HEK293 (cell line): ENCODE measurements at regions not wholly inside any gene's neighbourhood (a gene's known extent, or its start where the extent isn't known, plus 50 kb on each side); places are given as distances from the start of the nearest gene placed in this dataset.

Experiments used
- CTCF ChIA-PET: fragments of 350-600 bp; formaldehyde crosslinking; extraction: SDS; loops from one replicate; lab custom pipeline; 2021; ENCODE audit warnings: antibody characterized with exemption; lab: Yijun Ruan, JAX
- POLR2A ChIA-PET: fragments of 300-600 bp; formaldehyde crosslinking; extraction: SDS; loops from one replicate; lab custom pipeline; 2020; ENCODE audit warnings: antibody characterized with exemption, inconsistent platforms; lab: Yijun Ruan, JAX
- H3K27ac ChIP-seq: fragments of 200-500 bp; sonication (Bioruptor generic); 2 replicates; pipeline ENCODE4 v1.5.1; 2014; ENCODE audit warnings: low read depth, low read length, control low read depth, inconsistent platforms; ENCODE audit errors: extremely low read depth
- H3K36me3 ChIP-seq, 2 experiments: fragments of 200-500 bp in 1 of 2; sonication (Bioruptor generic) in 1 of 2; 1 replicate in 1 of 2; 2 replicates in 1 of 2; pipeline ENCODE4 v1.5.1; 2014 to 2017; ENCODE audit warnings: inconsistent platforms in 2 of 2, low read length in 2 of 2; ENCODE audit not compliant: control insufficient read depth in 2 of 2, insufficient read depth in 1 of 2
- H3K4me1 ChIP-seq: fragments of 200-500 bp; sonication (Bioruptor generic); 2 replicates; pipeline ENCODE4 v1.5.1; 2014; ENCODE audit warnings: mild to moderate bottlenecking, low read length, inconsistent platforms; ENCODE audit not compliant: control insufficient read depth, insufficient read depth
- H3K4me3 ChIP-seq: 2 replicates; pipeline ENCODE4 v1.5.1; 2011; ENCODE audit warnings: low read depth, mild to moderate bottlenecking, control low read depth, low read length, moderate library complexity
- H3K9me3 ChIP-seq: fragments of 200-500 bp; sonication (Bioruptor generic); 2 replicates; pipeline ENCODE4 v1.5.1; 2014; ENCODE audit warnings: low read depth, low read length, inconsistent platforms; ENCODE audit not compliant: control insufficient read depth, insufficient read depth
- HOXA7 ChIP-seq: sonication (generic); formaldehyde crosslinking; IDR thresholded peaks from 2 replicates; pipeline ENCODE4 v1.8.1; 2022; ENCODE audit warnings: missing genetic modification reagents, borderline replicate concordance
- KLF16 ChIP-seq: fragments of 450-650 bp; formaldehyde crosslinking; IDR thresholded peaks from 2 replicates; pipeline ENCODE4 v1.5.1; 2017; ENCODE audit warnings: missing biosample characterization, missing genetic modification characterization
- MEIS1 ChIP-seq: sonication (generic); formaldehyde crosslinking; IDR thresholded peaks from 2 replicates; pipeline ENCODE4 v1.8.1; 2022; ENCODE audit warnings: missing genetic modification reagents, mild to moderate bottlenecking, borderline replicate concordance
- RBAK ChIP-seq: fragments of 450-650 bp; formaldehyde crosslinking; IDR thresholded peaks from 2 replicates; pipeline ENCODE4 v1.5.1; 2016; ENCODE audit warnings: missing biosample characterization, missing genetic modification characterization
- SALL2 ChIP-seq: fragments of 450-650 bp; formaldehyde crosslinking; IDR thresholded peaks from 2 replicates; pipeline ENCODE4 v1.5.0; 2017; ENCODE audit warnings: missing biosample characterization, mild to moderate bottlenecking, missing genetic modification characterization, borderline replicate concordance
- ZNF174 ChIP-seq: fragments of 450-650 bp; formaldehyde crosslinking; IDR thresholded peaks from 2 replicates; pipeline ENCODE4 v1.5.0; 2017; ENCODE audit warnings: missing biosample characterization, mild to moderate bottlenecking, missing genetic modification characterization
- ZNF292 ChIP-seq: fragments of 450-650 bp; formaldehyde crosslinking; IDR thresholded peaks from 2 replicates; pipeline ENCODE4 v1.5.1; 2016; ENCODE audit warnings: low read depth, missing biosample characterization, missing genetic modification characterization, borderline replicate concordance
- ZNF324 ChIP-seq: fragments of 450-650 bp; formaldehyde crosslinking; IDR thresholded peaks from 2 replicates; pipeline ENCODE4 v1.5.1; 2016; ENCODE audit warnings: missing biosample characterization, missing genetic modification characterization
- ZNF585B ChIP-seq: fragments of 450-650 bp; formaldehyde crosslinking; IDR thresholded peaks from 2 replicates; pipeline ENCODE4 v1.5.1; 2016; ENCODE audit warnings: missing biosample characterization, missing genetic modification characterization
- ZNF600 ChIP-seq: fragments of 450-650 bp; formaldehyde crosslinking; IDR thresholded peaks from 2 replicates; pipeline ENCODE4 v1.5.1; 2016; ENCODE audit warnings: missing biosample characterization, missing genetic modification characterization
- ZNF623 ChIP-seq: fragments of 450-650 bp; formaldehyde crosslinking; IDR thresholded peaks from 2 replicates; pipeline ENCODE4 v1.5.1; 2016; ENCODE audit warnings: missing biosample characterization, missing genetic modification characterization
- ZNF629 ChIP-seq: fragments of 450-650 bp; formaldehyde crosslinking; IDR thresholded peaks from 2 replicates; pipeline ENCODE4 v1.5.1; 2017; ENCODE audit warnings: missing biosample characterization, missing genetic modification characterization
- ZNF654 ChIP-seq: fragments of 450-650 bp; formaldehyde crosslinking; IDR thresholded peaks from 2 replicates; pipeline ENCODE4 v1.5.1; 2016; ENCODE audit warnings: low read depth, missing biosample characterization, missing genetic modification characterization
- ZNF830 ChIP-seq: fragments of 450-650 bp; IDR thresholded peaks from 2 replicates; pipeline ENCODE4 v1.5.0; 2018; ENCODE audit warnings: missing biosample characterization, missing genetic modification characterization, low read depth, mild to moderate bottlenecking, moderate library complexity
- ZNF843 ChIP-seq: fragments of 450-650 bp; formaldehyde crosslinking; IDR thresholded peaks from 2 replicates; pipeline ENCODE4 v1.5.1; 2016; ENCODE audit warnings: missing biosample characterization, missing genetic modification characterization
- TF ChIP-seq, protein P1 (sequence below): fragments of 450-650 bp; formaldehyde crosslinking; IDR thresholded peaks from 2 replicates; pipeline ENCODE4 v1.5.1; 2016; ENCODE audit warnings: missing biosample characterization, missing genetic modification characterization, borderline replicate concordance
- TF ChIP-seq, protein P2 (sequence below): fragments of 450-650 bp; formaldehyde crosslinking; IDR thresholded peaks from 2 replicates; pipeline ENCODE4 v1.5.1; 2017; ENCODE audit warnings: missing biosample characterization, missing genetic modification characterization
- TF ChIP-seq, protein P3 (sequence below): fragments of 450-650 bp; formaldehyde crosslinking; IDR thresholded peaks from 2 replicates; pipeline ENCODE4 v1.5.1; 2016; ENCODE audit warnings: missing biosample characterization, missing genetic modification characterization
- TF ChIP-seq, protein P4 (sequence below): fragments of 450-650 bp; formaldehyde crosslinking; conservative IDR thresholded peaks from 2 replicates; pipeline ENCODE4 v1.5.1; 2016; ENCODE audit warnings: low read depth, missing biosample characterization, missing genetic modification characterization
- TF ChIP-seq, protein P5 (sequence below): fragments of 450-650 bp; formaldehyde crosslinking; IDR thresholded peaks from 2 replicates; pipeline ENCODE4 v1.5.1; 2016; ENCODE audit warnings: missing biosample characterization, missing genetic modification characterization
- TF ChIP-seq, protein P6 (sequence below): fragments of 450-650 bp; formaldehyde crosslinking; IDR thresholded peaks from 2 replicates; pipeline ENCODE4; 2016; ENCODE audit warnings: missing biosample characterization, missing genetic modification characterization

DNA sequence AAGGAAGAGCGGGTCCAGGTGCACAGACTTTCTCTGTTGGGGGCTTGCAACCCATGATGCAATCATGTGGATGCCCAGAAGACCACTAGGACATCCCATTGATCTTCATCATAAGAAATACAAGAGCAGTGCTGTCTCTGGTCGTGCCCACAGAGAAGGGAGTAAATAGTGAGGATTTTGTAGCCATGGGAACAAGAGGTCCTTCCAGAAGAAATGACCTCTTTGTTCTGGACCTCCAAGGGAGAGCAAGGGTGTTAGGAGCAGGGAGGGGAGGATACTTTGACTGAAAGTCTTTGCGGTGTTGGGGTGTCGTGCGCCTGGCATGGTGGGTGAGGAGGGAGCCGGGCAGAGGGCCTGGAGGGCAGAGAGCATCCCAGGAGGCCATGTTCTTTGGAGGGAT is 55.0 kb upstream of the EN2 start (continued):
- TF ChIP-seq ZNF600 (tag by site-specific recombination) = no peak
- TF ChIP-seq KLF16 (tag by site-specific recombination) = no peak
- TF ChIP-seq, all 188 proteins: peak for 0

DNA sequence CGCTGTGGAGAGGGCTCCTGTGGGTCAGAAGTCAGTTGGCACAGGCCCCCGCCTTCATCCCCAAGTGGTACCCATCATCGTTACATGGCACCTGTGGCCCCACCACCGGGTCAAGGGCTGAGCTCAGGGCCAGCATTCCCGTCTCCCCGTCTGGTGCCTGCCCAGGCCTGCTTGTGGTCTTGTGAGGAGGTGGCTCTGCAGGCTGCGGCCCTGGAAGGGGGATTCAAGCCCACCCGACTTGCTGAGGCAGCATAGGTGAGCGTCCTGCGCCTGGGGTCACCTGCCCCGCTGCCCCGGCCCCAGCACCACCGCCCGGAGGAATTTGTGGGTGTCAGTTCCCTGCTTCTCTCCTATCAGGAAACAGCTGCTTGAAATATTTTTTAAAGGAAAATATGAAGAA is 53.0 kb upstream of the EN2 start:
- Histone ChIP-seq H3K9me3 (no peaks in the 10 kb centered on the region), H3K4me3 (no peak overlapping the region), H3K36me3 (no peaks in the 10 kb centered on the region), H3K27ac (no peak overlapping the region), H3K4me1 (no peaks in the 10 kb centered on the region)
- ChIA-PET POLR2A (no interaction called here), CTCF (interaction anchor here (1.0 kb wide), 1 partner anchor 13 kb away, joined by 3 read pairs; no protein-coding TSS in a partner anchor)
- TF ChIP-seq, protein P1, sequence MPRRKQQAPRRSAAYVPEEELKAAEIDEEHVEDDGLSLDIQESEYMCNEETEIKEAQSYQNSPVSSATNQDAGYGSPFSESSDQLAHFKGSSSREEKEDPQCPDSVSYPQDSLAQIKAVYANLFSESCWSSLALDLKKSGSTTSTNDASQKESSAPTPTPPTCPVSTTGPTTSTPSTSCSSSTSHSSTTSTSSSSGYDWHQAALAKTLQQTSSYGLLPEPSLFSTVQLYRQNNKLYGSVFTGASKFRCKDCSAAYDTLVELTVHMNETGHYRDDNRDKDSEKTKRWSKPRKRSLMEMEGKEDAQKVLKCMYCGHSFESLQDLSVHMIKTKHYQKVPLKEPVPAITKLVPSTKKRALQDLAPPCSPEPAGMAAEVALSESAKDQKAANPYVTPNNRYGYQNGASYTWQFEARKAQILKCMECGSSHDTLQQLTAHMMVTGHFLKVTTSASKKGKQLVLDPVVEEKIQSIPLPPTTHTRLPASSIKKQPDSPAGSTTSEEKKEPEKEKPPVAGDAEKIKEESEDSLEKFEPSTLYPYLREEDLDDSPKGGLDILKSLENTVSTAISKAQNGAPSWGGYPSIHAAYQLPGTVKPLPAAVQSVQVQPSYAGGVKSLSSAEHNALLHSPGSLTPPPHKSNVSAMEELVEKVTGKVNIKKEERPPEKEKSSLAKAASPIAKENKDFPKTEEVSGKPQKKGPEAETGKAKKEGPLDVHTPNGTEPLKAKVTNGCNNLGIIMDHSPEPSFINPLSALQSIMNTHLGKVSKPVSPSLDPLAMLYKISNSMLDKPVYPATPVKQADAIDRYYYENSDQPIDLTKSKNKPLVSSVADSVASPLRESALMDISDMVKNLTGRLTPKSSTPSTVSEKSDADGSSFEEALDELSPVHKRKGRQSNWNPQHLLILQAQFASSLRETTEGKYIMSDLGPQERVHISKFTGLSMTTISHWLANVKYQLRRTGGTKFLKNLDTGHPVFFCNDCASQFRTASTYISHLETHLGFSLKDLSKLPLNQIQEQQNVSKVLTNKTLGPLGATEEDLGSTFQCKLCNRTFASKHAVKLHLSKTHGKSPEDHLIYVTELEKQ (tag by site-specific recombination) = no peak
- no peak for TF ChIP-seq ZNF623 (tag by site-specific recombination)
- TF ChIP-seq, protein P2, sequence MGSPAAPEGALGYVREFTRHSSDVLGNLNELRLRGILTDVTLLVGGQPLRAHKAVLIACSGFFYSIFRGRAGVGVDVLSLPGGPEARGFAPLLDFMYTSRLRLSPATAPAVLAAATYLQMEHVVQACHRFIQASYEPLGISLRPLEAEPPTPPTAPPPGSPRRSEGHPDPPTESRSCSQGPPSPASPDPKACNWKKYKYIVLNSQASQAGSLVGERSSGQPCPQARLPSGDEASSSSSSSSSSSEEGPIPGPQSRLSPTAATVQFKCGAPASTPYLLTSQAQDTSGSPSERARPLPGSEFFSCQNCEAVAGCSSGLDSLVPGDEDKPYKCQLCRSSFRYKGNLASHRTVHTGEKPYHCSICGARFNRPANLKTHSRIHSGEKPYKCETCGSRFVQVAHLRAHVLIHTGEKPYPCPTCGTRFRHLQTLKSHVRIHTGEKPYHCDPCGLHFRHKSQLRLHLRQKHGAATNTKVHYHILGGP = no peak
- TF ChIP-seq ZNF654 (tag by site-specific recombination) = no peak
- no peak for TF ChIP-seq ZNF629
- no peak for TF ChIP-seq ZNF324 (tag by site-specific recombination)
- TF ChIP-seq, protein P3, sequence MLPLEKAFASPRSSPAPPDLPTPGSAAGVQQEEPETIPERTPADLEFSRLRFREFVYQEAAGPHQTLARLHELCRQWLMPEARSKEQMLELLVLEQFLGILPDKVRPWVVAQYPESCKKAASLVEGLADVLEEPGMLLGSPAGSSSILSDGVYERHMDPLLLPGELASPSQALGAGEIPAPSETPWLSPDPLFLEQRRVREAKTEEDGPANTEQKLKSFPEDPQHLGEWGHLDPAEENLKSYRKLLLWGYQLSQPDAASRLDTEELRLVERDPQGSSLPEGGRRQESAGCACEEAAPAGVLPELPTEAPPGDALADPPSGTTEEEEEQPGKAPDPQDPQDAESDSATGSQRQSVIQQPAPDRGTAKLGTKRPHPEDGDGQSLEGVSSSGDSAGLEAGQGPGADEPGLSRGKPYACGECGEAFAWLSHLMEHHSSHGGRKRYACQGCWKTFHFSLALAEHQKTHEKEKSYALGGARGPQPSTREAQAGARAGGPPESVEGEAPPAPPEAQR = no peak
- TF ChIP-seq, protein P4, sequence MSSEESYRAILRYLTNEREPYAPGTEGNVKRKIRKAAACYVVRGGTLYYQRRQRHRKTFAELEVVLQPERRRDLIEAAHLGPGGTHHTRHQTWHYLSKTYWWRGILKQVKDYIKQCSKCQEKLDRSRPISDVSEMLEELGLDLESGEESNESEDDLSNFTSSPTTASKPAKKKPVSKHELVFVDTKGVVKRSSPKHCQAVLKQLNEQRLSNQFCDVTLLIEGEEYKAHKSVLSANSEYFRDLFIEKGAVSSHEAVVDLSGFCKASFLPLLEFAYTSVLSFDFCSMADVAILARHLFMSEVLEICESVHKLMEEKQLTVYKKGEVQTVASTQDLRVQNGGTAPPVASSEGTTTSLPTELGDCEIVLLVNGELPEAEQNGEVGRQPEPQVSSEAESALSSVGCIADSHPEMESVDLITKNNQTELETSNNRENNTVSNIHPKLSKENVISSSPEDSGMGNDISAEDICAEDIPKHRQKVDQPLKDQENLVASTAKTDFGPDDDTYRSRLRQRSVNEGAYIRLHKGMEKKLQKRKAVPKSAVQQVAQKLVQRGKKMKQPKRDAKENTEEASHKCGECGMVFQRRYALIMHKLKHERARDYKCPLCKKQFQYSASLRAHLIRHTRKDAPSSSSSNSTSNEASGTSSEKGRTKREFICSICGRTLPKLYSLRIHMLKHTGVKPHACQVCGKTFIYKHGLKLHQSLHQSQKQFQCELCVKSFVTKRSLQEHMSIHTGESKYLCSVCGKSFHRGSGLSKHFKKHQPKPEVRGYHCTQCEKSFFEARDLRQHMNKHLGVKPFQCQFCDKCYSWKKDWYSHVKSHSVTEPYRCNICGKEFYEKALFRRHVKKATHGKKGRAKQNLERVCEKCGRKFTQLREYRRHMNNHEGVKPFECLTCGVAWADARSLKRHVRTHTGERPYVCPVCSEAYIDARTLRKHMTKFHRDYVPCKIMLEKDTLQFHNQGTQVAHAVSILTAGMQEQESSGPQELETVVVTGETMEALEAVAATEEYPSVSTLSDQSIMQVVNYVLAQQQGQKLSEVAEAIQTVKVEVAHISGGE (tag by site-specific recombination) = no peak
- no peak for TF ChIP-seq HOXA7
- TF ChIP-seq ZNF292 = no peak
- no peak for TF ChIP-seq MEIS1 (CRISPR knock-in tag)
- TF ChIP-seq, protein P5, sequence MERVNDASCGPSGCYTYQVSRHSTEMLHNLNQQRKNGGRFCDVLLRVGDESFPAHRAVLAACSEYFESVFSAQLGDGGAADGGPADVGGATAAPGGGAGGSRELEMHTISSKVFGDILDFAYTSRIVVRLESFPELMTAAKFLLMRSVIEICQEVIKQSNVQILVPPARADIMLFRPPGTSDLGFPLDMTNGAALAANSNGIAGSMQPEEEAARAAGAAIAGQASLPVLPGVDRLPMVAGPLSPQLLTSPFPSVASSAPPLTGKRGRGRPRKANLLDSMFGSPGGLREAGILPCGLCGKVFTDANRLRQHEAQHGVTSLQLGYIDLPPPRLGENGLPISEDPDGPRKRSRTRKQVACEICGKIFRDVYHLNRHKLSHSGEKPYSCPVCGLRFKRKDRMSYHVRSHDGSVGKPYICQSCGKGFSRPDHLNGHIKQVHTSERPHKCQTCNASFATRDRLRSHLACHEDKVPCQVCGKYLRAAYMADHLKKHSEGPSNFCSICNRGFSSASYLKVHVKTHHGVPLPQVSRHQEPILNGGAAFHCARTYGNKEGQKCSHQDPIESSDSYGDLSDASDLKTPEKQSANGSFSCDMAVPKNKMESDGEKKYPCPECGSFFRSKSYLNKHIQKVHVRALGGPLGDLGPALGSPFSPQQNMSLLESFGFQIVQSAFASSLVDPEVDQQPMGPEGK (tag by site-specific recombination) = no peak
- no peak for TF ChIP-seq ZNF174 (tag by site-specific recombination)
- TF ChIP-seq SALL2 (tag by site-specific recombination) = no peak
- TF ChIP-seq ZNF830 (tag by site-specific recombination) = no peak
- no peak for TF ChIP-seq KLF16 (tag by site-specific recombination)
- TF ChIP-seq RBAK (tag by site-specific recombination) = no peak
- TF ChIP-seq ZNF843 (tag by site-specific recombination) = no peak
- no peak for TF ChIP-seq ZNF585B (tag by site-specific recombination)
- TF ChIP-seq, protein P6, sequence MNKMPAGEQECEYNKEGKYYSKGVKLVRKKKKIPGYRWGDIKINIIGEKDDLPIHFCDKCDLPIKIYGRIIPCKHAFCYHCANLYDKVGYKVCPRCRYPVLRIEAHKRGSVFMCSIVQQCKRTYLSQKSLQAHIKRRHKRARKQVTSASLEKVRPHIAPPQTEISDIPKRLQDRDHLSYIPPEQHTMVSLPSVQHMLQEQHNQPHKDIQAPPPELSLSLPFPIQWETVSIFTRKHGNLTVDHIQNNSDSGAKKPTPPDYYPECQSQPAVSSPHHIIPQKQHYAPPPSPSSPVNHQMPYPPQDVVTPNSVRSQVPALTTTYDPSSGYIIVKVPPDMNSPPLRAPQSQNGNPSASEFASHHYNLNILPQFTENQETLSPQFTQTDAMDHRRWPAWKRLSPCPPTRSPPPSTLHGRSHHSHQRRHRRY (tag by site-specific recombination) = no peak
